ENCODE measurements at regions not wholly inside any gene's neighbourhood (a gene's known extent, or its start where the extent isn't known, plus 50 kb on each side); places are given as distances from the start of the nearest gene placed in this dataset.

GRCh38 chr1:72891976-72892375, 609.6 kb upstream of the NEGR1 start:
- POLR2A ChIA-PET: no interaction called here

GRCh38 chr1:72885841-72886240, 603.5 kb upstream of the NEGR1 start:
- Histone ChIP-seq H3K4me3 (ENCODE audit: low read length) (no peak overlapping the region), H3K27me3 (ENCODE audit: control insufficient read depth in 2 of 2, insufficient read depth in 2 of 2, low read length in 2 of 2) (no peaks in the 10 kb centered on the region), H3K9me3 (ENCODE audit: control insufficient read depth in 2 of 3, low read length in 3 of 3) (no peaks in the 10 kb centered on the region), H3K27ac (ENCODE audit: low read depth, low read length) (no peak overlapping the region), H3K36me3 (ENCODE audit: control insufficient read depth in 2 of 3, insufficient read depth in 3 of 3, low read length in 3 of 3) (no peaks in the 10 kb centered on the region), H3K4me1 (ENCODE audit: control insufficient read depth in 2 of 2, insufficient read depth in 2 of 2, low read length in 2 of 2) (no peaks in the 10 kb centered on the region)
- DNase-seq (no peak), ATAC-seq (no peak)
- ChIA-PET CTCF (no interaction called here), POLR2A (no interaction called here)
- H3K9me3 Mint-ChIP-seq: peaks cover 0 to 7% (median 0%) of the 10 kb centered on the region in 11 donors
- intact Hi-C loops (cut with micrococcal nuclease): no loop called here
- no peak overlapping the region for H3K27ac Mint-ChIP-seq
- H3K36me3 Mint-ChIP-seq: no peaks in the 10 kb centered on the region
- no peak overlapping the region for H3K4me3 Mint-ChIP-seq
- no peaks in the 10 kb centered on the region for H3K27me3 Mint-ChIP-seq
- H3K4me1 Mint-ChIP-seq: no peaks in the 10 kb centered on the region

More at GRCh38 chr1:72891976-72892375, 609.6 kb upstream of the NEGR1 start:
- CTCF ChIA-PET: no interaction called here
- Mint-ChIP-seq H3K4me3 (no peak overlapping the region), H3K27ac (no peak overlapping the region), H3K36me3 (no peaks in the 10 kb centered on the region), H3K4me1 (no peaks in the 10 kb centered on the region), H3K9me3 (peaks cover 0 to 3% (median 0%) of the 10 kb centered on the region in 11 donors), H3K27me3 (no peaks in the 10 kb centered on the region)
- intact Hi-C loops (cut with micrococcal nuclease): no loop called here
- Histone ChIP-seq H3K9me3 (ENCODE audit: control insufficient read depth in 2 of 3, low read length in 3 of 3) (no peaks in the 10 kb centered on the region), H3K27ac (ENCODE audit: low read depth, low read length) (no peak overlapping the region), H3K4me1 (ENCODE audit: control insufficient read depth in 2 of 2, insufficient read depth in 2 of 2, low read length in 2 of 2) (no peaks in the 10 kb centered on the region), H3K4me3 (ENCODE audit: low read length) (no peak overlapping the region), H3K27me3 (ENCODE audit: control insufficient read depth in 2 of 2, insufficient read depth in 2 of 2, low read length in 2 of 2) (no peaks in the 10 kb centered on the region), H3K36me3 (ENCODE audit: control insufficient read depth in 2 of 3, insufficient read depth in 3 of 3, low read length in 3 of 3) (no peaks in the 10 kb centered on the region)
- DNase-seq (no peak), ATAC-seq (no peak)

GRCh38 chr1:72885017-72885416, 602.7 kb upstream of the NEGR1 start:
- Histone ChIP-seq H3K9me3 (ENCODE audit: control insufficient read depth in 2 of 3, low read length in 3 of 3) (no peaks in the 10 kb centered on the region), H3K4me3 (ENCODE audit: low read length) (no peak overlapping the region), H3K36me3 (ENCODE audit: control insufficient read depth in 2 of 3, insufficient read depth in 3 of 3, low read length in 3 of 3) (no peaks in the 10 kb centered on the region), H3K4me1 (ENCODE audit: control insufficient read depth in 2 of 2, insufficient read depth in 2 of 2, low read length in 2 of 2) (no peaks in the 10 kb centered on the region), H3K27me3 (ENCODE audit: control insufficient read depth in 2 of 2, insufficient read depth in 2 of 2, low read length in 2 of 2) (no peaks in the 10 kb centered on the region), H3K27ac (ENCODE audit: low read depth, low read length) (no peak overlapping the region)
- Mint-ChIP-seq H3K27me3 (no peaks in the 10 kb centered on the region), H3K9me3 (peaks cover 0 to 7% (median 0%) of the 10 kb centered on the region in 11 donors), H3K4me1 (no peaks in the 10 kb centered on the region), H3K36me3 (no peaks in the 10 kb centered on the region), H3K27ac (no peak overlapping the region), H3K4me3 (no peak overlapping the region)
- ChIA-PET POLR2A (no interaction called here), CTCF (no interaction called here)
- ATAC-seq: no peak
- no peak for DNase-seq
- intact Hi-C loops (cut with micrococcal nuclease): no loop called here

- Histone ChIP-seq H3K27ac (ENCODE audit: low read depth, low read length) (no peak overlapping the region), H3K4me1 (ENCODE audit: control insufficient read depth in 2 of 2, insufficient read depth in 2 of 2, low read length in 2 of 2) (no peaks in the 10 kb centered on the region), H3K27me3 (ENCODE audit: control insufficient read depth in 2 of 2, insufficient read depth in 2 of 2, low read length in 2 of 2) (no peaks in the 10 kb centered on the region), H3K36me3 (ENCODE audit: control insufficient read depth in 2 of 3, insufficient read depth in 3 of 3, low read length in 3 of 3) (no peaks in the 10 kb centered on the region), H3K9me3 (ENCODE audit: control insufficient read depth in 2 of 3, low read length in 3 of 3) (no peaks in the 10 kb centered on the region), H3K4me3 (ENCODE audit: low read length) (no peak overlapping the region)
- ATAC-seq (no peak), DNase-seq (no peak)
- CTCF ChIA-PET: no interaction called here
- POLR2A ChIA-PET: no interaction called here
- Mint-ChIP-seq H3K4me1 (no peaks in the 10 kb centered on the region), H3K36me3 (no peaks in the 10 kb centered on the region), H3K27ac (no peak overlapping the region), H3K27me3 (no peaks in the 10 kb centered on the region), H3K4me3 (no peak overlapping the region), H3K9me3 (peaks cover 0 to 3% (median 0%) of the 10 kb centered on the region in 11 donors)
- intact Hi-C loops (cut with micrococcal nuclease): no loop called here
Measured at GRCh38 chr1:72869873-72870272, 587.5 kb upstream of the NEGR1 start.

GRCh38 chr1:72869441-72869840, 587.1 kb upstream of the NEGR1 start:
- CTCF ChIA-PET: no interaction called here
- H3K27me3 ChIP-seq (ENCODE audit: control insufficient read depth in 2 of 2, insufficient read depth in 2 of 2, low read length in 2 of 2): no peaks in the 10 kb centered on the region
- intact Hi-C loops (cut with micrococcal nuclease): no loop called here
- no peaks in the 10 kb centered on the region for H3K9me3 ChIP-seq (ENCODE audit: control insufficient read depth in 2 of 3, low read length in 3 of 3)
- Mint-ChIP-seq H3K36me3 (no peaks in the 10 kb centered on the region), H3K4me1 (no peaks in the 10 kb centered on the region), H3K4me3 (no peak overlapping the region), H3K27me3 (no peaks in the 10 kb centered on the region), H3K27ac (no peak overlapping the region), H3K9me3 (peaks cover 0 to 3% (median 0%) of the 10 kb centered on the region in 11 donors)
- H3K27ac ChIP-seq (ENCODE audit: low read depth, low read length): no peak overlapping the region
- H3K36me3 ChIP-seq (ENCODE audit: control insufficient read depth in 2 of 3, insufficient read depth in 3 of 3, low read length in 3 of 3): no peaks in the 10 kb centered on the region
- H3K4me3 ChIP-seq (ENCODE audit: low read length): no peak overlapping the region
- POLR2A ChIA-PET: no interaction called here
- no peak for DNase-seq
- no peak for ATAC-seq
- H3K4me1 ChIP-seq (ENCODE audit: control insufficient read depth in 2 of 2, insufficient read depth in 2 of 2, low read length in 2 of 2): no peaks in the 10 kb centered on the region

- CTCF ChIA-PET: interaction anchor here (0.9 kb wide), 1 partner anchor 12 kb away, joined by 3 read pairs; no protein-coding TSS in a partner anchor
Measured at GRCh38 chr1:72851597-72851996, 569.3 kb upstream of the NEGR1 start.

GRCh38 chr1:72848997-72849396, 566.7 kb upstream of the NEGR1 start:
- DNase-seq (no peak), ATAC-seq (no peak)
- H3K27me3 ChIP-seq (ENCODE audit: control insufficient read depth in 2 of 2, insufficient read depth in 2 of 2, low read length in 2 of 2): no peaks in the 10 kb centered on the region
- intact Hi-C loops (cut with micrococcal nuclease): no loop called here
- POLR2A ChIA-PET: no interaction called here
- H3K4me1 ChIP-seq (ENCODE audit: control insufficient read depth in 2 of 2, insufficient read depth in 2 of 2, low read length in 2 of 2): no peaks in the 10 kb centered on the region
- no peaks in the 10 kb centered on the region for H3K36me3 ChIP-seq (ENCODE audit: control insufficient read depth in 2 of 3, insufficient read depth in 3 of 3, low read length in 3 of 3)
- no peak overlapping the region for H3K27ac ChIP-seq (ENCODE audit: low read depth, low read length)
- no peak overlapping the region for H3K4me3 Mint-ChIP-seq
- peaks cover 0 to 19% (median 3%) of the 10 kb centered on the region in 11 donors for H3K9me3 Mint-ChIP-seq
- no peak overlapping the region for H3K4me3 ChIP-seq (ENCODE audit: low read length)
- CTCF ChIA-PET: no interaction called here
- H3K4me1 Mint-ChIP-seq: no peaks in the 10 kb centered on the region
- H3K27me3 Mint-ChIP-seq: no peaks in the 10 kb centered on the region
- H3K9me3 ChIP-seq (ENCODE audit: control insufficient read depth in 2 of 3, low read length in 3 of 3): no peaks in the 10 kb centered on the region
- no peaks in the 10 kb centered on the region for H3K36me3 Mint-ChIP-seq
- H3K27ac Mint-ChIP-seq: no peak overlapping the region

More at GRCh38 chr1:72851597-72851996, 569.3 kb upstream of the NEGR1 start:
- no peak overlapping the region for H3K27ac Mint-ChIP-seq
- H3K36me3 ChIP-seq (ENCODE audit: control insufficient read depth in 2 of 3, insufficient read depth in 3 of 3, low read length in 3 of 3): no peaks in the 10 kb centered on the region
- ATAC-seq: no peak
- H3K4me1 Mint-ChIP-seq: no peaks in the 10 kb centered on the region
- H3K9me3 Mint-ChIP-seq: peaks cover 0 to 22% (median 3%) of the 10 kb centered on the region in 11 donors
- POLR2A ChIA-PET: no interaction called here
- H3K4me1 ChIP-seq (ENCODE audit: control insufficient read depth in 2 of 2, insufficient read depth in 2 of 2, low read length in 2 of 2): no peaks in the 10 kb centered on the region
- H3K36me3 Mint-ChIP-seq: no peaks in the 10 kb centered on the region
- intact Hi-C loops (cut with micrococcal nuclease): no loop called here
- no peaks in the 10 kb centered on the region for H3K27me3 ChIP-seq (ENCODE audit: control insufficient read depth in 2 of 2, insufficient read depth in 2 of 2, low read length in 2 of 2)
- DNase-seq: no peak
- no peaks in the 10 kb centered on the region for H3K9me3 ChIP-seq (ENCODE audit: control insufficient read depth in 2 of 3, low read length in 3 of 3)
- no peaks in the 10 kb centered on the region for H3K27me3 Mint-ChIP-seq
- no peak overlapping the region for H3K27ac ChIP-seq (ENCODE audit: low read depth, low read length)
- no peak overlapping the region for H3K4me3 Mint-ChIP-seq
- no peak overlapping the region for H3K4me3 ChIP-seq (ENCODE audit: low read length)
